NCI-H226 (cell line): ENCODE measurements at regions not wholly inside any gene's neighbourhood (a gene's known extent, or its start where the extent isn't known, plus 50 kb on each side); places are given as distances from the start of the nearest gene placed in this dataset.

Experiments used
- DNase-seq: peaks from one replicate; pipeline ENCODE4 v3.0.0-alpha.2; 2015

DNA sequence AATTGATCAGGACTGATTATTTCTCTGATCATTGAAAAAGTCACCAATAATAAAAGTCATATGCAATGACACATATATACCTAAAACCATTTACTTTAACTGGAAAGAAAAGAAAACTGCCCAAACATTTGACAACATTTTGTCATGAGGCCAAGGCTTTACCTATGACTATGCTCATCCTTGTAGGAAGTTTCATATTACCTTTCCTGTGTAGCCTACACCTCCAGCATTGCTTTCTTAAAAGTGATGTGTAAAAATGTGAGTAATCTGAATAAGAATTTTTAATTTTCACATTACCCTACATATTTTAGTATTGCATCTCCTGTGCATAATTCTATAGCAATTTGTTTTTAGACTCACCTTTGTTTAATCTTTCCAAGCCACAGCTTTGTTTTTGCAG is 419.8 kb upstream of the FIGN start:
- no peak for DNase-seq

DNA sequence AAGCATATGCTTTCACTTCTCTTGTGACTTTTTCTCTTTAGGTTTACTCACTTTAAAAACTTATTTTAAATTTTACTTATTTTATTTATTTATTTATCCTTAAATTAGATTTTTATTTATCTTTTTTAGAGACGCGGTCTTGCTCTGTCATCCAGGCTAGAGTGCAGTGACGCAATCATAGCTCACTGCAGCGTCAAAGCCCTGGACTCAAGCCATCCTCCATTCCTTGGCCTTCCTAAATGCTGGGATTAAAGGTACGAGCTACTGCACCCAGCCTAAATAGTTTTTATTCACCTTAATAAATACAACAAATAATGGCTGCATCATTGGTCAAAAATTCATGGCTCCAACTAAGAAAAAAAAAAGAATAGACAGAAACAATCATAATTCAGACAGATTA is 415.7 kb upstream of the FIGN start:
- peak; percentile 28 for DNase-seq

DNA sequence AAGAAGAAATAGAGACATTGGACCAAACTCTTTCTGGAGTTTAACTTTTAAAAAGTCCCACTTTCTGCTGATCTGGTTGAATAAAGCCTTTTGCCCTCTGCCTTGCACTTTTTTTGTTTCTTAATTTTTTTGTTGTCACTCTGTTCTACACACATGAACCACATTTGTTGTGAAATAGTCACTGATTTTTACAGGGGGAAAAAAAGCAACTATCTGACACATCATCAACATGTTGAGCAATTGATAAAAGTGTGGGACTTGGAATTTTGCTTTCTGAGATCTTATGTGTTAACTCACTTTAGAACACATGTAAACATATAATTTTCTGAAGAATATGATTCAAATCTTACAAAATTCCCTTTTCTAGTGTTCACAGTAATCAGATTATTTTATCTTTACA is 414.8 kb upstream of the FIGN start:
- no peak for DNase-seq

DNA sequence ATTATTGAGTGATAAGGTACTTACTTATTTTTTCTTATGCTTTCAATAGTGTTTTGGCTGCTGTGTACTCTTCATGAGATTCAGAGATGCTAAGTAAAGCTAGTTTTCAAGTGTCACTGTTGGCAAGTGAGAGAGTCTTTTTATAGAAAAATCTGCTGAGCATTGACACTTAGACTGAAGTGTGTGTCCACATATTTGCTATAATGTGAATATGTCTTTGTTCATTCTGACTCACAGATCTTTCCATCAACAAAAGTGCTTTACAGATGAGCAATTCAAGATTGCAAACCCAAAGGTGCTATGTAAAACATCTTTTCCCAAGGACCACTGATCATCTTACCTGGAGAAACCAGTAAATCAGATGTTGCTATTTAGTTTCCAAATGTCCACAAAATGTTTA is 410.6 kb upstream of the FIGN start:
- DNase-seq: peak; percentile 16

DNA sequence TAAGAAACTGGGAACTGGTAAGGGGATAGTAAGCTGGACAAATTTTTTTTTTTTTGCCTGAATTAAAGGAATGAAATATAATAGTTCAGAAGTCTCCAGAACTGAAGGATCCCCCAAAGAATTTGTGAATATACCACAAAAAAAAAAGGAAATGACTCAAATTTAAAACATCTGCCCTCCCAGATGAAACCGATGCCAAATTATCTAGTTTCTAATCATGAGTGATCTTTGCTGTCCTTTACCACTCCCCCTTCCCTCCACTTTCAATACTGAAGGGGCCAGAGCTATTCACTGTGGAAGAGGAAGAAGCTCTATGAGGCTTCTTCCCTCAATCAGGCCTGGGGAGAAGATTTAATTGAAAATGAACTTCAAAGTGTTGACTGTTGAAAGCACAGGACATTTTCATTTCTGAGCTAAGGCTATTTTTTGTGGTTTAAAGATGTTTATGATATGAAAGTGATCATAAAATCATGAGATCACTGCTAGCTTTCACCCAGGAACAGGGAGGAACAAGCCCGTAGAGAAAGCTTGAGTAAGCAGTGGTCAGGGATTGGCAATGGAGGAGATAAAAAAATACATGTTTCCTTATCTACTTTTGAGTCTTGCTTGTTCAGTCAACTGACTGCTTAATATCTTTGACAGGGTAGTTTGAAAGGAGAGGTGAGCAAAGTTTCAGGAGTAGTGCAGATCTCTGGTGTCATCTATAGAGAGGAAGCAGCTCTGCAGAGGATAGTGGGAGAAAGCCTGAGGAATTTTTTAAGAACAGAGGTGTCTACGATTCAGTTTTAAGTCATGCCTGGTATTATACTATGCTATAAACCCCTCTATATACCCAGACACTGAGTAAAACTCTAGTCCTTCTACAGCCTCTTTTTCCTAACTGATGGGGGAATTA is 409.5 kb upstream of the FIGN start:
- DNase-seq: peak; percentile 72

DNA sequence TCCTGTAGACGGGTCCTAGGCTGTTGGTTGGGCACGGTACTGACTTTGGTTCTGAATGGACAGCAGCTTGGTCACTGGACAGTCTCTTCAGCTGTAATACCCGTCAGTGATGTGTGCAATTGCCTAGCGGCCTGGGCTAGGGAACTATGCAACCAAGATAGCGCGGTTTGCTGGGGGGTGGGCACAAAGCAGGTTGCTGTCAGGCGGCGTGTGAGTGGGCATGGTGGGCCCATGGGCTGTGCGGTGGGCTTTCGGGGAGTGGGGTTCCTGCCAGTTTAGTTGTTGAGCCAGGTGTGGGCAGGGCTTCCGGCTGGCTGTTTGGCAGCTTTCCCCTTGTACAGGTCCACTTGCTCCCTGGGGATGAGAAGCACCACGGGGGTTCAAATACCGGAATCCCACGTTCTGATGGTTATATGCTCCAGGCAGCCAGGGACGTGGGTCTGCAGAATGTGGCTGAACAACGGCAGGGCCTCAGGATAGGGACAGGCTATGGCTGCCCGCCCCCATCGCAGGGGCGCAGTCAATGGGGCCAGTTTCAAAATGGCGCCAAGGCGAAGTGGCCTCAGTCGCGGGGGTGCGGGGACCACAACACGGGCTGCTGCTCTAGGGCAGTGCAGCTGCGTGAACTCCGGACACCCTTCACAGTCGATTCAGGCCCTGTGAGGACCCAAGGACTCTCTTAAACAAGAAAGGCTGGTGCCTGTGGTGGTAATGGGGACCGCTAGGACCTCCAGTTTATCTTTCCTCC is 407.5 kb upstream of the FIGN start:
- no peak for DNase-seq

DNA sequence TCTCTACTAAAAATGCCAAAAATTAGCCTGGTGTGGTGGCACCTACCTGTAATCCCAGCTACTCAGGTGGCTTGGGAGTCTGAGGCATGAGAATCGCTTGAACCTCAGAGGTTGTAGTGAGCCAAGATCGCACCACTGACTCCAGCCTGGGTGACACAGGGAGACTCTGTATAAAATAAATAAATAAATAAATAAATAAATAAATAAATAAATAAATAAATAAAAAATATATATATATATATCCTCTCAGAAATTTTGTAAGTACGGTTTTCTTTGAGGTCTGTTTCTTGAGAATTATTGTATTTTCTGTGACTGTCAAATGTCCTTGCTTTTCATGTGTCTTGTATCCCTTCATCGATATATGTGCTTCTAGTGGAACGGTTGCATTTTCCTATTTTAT is 406.9 kb upstream of the FIGN start:
- DNase-seq: no peak

DNA sequence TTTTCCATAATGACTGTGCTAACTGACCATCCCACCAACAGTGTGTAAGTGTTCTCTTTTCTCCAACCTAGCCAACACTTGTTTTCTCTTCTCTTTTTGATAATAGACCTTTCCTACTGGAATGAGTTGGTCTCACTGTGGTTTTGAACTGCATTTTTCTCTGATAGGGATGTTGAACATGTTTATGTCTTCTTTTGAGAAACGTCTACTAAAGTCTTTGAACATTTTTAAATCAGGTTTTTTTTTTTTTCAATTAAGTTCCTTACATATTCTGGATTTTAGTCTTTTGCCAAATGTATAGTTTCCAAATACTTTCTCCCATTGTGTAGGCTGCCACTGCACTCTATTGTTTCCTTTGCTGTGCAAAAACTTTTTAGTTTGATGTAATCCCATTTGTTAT is 405.5 kb upstream of the FIGN start:
- no peak for DNase-seq

DNA sequence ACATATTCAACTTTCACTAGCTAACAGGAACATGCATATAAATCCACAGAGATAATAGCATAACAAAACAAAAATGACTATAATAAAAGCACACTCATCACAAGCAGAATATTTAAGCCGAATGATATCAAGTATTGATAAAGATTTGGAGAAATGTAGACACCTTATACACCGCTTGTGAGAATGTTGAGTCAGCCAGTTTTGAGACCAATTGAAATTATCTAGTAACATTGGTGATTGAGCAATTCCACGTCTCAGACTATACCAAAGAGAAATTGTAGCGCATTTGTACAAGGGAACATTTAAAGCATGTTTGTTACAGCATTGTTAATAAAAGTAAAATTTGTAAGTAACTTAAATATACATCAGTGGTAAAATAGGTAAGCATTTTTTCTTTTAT is 402.9 kb upstream of the FIGN start:
- no peak for DNase-seq

DNA sequence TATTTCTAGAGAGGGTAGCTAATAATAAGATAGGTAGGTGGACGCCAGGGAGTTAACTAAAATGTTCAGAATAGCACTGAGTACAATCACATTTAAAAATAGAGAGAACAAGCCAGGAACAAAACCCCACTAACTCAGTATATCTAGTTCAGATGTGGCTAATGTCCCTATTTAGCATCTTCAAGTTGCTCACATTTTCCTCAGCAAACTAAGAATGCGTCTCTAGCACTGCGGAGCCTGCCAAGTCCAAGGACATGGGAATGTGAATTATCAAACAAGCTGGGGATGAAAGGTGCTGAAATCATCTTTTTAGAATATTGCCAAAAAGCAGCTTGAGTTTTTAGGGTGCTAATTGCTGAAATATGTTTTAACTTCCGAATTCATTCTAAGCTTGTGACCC is 398.5 kb upstream of the FIGN start:
- no peak for DNase-seq

DNA sequence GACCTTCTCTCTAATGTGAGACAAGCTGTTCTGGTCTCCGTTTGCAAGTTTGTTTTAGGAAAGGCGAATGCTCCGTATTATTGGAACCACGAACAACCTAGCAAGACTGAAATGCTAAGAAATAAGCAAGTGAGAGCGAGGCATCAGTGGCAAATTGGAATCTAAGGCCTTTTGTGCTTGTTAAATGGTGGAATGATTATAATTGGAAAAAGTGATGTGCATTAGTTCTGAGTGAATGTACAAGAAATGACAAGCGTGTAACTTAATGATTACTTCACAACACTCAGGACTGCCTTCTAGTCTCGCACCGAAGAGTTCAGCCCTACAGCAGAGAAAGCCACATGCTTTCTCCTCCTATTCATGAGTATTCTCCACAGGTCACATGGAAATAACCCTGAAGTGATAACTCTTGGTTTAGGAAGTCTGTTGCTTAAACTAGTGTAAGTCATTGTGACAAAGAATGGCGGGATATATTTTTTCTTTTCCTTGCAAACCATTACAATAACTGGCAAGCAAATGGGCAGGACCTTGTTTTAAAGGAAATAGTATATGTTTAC is 392.2 kb upstream of the FIGN start:
- no peak for DNase-seq

DNA sequence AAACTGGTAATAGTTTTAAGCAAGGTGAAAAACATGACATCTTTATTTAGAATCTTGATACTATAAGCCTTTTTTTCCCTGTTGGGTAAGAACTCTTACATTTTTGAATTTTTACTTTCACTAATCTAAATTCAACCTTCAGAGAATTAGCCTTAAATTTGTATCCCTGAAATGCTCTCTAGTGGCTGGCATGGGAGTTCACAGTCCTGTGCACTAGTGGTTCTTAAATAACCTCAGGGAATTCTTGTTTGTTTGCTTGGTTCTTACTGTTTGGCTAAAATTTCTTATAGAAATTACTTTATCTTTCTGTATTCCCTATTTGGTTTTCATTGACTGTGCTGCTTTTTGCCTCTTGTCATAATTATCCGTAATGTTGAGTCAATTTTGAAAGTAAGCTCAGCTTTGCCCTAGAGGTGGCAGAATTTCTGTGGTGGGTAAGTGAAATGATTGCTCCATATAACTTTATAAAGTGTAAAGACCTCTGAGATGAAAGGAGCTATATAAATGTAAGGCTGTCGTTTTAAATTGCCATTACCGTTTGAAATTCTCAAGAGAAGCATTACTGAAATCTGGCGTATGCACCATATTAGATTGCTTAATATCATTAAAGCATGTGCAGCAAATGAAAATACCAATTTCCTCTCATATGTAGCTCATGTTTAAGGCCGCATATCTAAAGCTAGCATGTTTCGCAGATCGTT is 391.3 kb upstream of the FIGN start:
- DNase-seq: no peak

DNA sequence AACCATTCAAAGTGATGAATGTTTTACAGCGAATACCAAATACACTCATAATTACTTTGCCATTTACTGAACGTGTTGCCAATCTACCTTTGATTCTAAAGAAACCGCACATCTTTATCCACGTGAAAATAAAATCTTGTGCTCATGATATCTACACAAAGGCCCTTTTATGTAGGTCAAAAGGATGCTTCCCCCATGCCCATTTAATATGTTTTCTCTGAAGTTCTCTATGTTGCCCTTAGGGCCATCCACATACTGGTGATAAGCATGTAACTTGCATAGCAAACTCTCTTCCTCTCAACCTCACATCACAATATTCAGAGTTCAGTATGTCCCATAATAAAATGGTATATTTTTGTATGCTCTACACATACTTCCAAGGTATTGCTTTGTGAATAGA is 380.0 kb upstream of the FIGN start:
- DNase-seq: no peak

DNA sequence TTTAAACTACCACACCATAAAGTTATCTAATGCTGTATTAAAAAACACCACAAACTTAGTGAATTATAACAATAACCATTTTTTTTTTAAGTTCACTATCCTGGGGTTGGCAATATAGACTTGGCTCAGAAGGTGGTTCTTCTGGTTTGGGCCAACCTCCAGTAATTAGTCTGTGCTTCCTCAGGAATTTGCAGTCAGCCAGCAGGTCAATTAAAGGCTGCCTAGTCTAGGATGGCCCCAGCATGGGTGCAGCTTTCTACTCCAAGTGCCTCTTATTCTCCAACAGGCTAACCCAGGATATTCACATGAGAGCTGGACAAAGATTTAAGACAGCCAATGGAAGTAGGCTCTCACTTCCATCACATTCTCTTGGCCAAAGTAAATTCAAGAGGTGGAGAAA is 379.1 kb upstream of the FIGN start:
- no peak for DNase-seq

DNA sequence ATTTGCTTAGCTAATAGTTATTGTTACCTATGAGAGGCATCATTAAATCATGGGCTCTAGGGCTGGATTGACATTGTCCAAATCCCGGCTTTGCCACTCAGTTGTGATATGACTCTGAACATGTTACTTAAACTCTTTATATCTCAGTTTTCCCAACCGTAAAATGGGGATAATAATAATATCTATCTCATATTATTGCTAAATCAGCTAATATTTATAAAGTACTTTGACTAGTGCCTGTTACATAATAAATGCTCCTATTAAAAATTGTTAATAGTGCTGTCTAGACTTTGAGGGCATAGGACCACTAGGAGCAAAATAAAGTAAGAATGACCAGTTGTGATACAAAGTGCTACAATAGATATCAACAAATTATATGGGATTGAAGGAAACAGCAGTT is 376.3 kb upstream of the FIGN start:
- no peak for DNase-seq

DNA sequence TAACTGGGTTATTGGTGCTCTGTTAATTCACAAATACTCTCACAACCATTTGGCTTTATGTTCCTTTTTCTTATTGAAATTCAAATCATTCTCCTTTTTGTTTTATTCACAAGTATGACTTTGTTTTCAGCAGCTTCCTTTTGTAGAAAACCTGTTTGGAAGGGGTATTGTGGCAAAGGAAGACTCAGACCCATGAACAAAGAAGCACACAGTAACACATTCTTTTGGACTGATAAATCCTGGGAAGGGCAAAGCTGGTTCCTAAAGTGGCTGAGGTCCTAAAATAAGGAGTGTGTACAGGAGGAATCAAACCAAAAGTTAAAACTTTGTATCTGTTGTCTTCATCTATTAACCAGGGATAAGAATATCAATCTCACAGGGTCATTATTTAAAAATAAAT is 374.7 kb upstream of the FIGN start:
- no peak for DNase-seq

DNA sequence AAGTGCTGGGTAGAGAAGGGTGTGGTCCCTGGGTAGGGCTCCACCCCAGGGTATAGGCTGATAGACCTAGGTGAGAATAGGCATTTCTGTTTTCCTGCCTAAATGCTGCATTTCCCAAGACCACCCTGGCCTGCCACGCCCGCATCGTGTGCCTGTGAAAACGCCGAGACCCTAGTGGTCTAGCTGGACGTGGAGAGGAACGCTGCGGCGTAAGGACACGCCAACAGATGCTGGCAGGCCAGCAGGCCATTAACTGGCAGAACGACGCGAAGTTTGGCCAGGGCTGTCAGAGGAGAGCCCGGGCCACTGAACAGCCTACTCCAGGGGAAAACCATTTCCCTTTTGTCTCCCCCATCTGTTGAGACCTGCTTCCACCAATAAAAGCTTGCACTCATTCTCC is 373.2 kb upstream of the FIGN start:
- DNase-seq: no peak

DNA sequence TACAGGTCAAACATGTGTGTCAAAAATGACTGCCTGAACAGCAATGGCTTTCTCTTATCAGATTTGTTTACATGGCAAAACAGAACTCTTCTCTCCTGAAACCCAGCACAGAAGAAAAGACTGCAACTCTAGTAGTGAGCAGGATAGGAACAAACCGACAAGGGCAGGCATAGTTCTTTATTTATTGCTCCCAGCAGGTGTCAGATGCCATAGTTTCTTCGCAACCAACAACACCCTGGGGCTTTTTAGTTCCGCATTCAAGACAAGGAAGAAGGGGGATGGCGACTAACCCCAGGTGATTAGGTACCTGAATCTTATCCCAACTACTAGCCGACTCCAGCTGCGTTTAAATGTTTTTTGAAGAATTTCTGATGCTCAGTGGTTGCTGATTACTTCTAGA is 367.5 kb upstream of the FIGN start:
- DNase-seq: no peak

DNA sequence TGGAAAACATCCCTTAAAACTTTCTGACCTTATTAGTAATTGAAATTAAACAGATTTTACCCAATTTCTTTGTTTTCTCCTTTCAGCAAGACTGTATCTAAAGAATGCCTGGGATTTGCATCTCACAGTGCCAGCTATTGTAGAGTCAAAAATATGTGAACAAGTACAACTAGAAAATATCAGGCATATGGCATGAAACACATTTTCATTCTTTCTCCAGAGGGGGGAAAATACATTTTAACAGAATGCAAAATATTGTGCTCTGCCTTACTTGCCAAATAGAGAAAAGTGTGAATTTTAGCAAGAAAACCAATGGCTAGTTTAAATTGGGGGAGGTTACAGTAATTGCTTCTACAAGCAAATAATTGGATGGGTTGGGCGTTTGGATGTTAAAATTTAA is 366.6 kb upstream of the FIGN start:
- no peak for DNase-seq

DNA sequence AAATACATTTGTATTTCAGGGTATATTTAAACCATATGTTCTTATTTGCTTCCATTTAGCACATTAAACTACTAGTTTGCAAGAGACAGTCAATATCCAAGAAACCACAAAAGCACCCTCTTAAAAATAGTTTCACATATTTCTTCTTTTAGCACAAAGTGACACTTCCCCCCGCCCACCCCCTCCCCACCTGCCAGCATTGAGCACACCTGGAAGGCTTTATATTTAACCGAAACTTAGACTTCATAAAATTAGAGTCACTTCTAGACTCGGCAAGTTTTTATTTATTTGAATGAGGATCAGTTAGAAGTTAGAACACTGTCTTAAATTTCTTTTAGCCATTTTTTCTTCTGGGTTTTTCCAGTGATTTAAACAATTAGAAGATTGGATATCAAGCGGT is 355.9 kb upstream of the FIGN start:
- no peak for DNase-seq

DNA sequence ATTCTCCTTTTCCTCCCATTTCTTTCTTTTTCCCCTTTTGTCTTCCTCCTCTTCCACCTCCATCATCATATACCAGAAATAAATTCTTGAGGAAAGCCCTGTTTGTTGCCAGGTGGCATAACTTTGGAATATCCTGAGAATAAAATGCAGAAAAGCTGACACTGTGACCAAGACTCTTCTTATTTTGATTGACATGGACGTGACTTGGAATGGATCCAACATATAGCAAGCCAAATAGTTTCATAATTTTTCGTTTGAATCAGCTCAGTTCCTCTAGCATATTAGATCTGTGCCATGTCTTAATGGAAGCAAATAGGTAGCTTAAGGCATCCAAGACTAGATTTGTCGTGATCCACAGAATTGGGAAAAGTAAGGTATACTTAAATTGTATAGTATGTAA is 354.7 kb upstream of the FIGN start:
- no peak for DNase-seq

DNA sequence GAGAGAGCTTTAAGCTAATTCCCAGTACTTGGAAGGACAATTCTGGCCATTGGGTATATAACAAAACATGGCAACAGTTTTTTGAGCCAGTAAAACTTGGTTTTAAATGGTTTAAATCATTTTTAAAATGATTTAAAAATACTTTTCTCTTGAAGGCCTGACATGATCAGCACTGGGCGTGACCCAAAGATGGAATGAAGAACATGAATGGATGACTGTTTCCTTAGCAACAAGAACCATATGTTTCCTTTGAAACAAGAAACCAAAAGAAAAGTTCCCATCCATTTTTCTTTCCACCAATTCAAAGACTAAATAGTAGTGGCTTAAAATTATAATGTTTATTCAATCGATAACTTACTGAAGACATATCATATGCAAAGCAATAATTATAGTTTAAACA is 348.3 kb upstream of the FIGN start:
- no peak for DNase-seq

DNA sequence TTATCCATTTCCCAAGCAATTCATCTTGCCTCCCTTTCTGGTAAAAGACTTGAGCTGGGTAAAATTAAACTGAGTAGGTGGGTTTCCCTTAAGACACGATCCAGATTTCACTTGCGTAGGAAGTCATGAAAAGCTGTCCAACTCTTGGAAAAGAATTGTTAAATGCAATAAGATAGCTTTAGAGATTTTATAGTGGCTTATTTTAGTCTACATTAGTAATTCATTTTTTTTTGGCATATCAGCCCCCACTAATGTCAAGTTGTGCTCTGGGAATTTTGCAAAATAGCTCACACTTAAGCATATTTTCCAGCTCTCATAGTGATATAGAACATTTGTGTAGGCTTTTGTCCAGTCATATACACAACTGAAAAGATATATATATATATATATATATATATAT is 344.7 kb upstream of the FIGN start:
- DNase-seq: no peak

DNA sequence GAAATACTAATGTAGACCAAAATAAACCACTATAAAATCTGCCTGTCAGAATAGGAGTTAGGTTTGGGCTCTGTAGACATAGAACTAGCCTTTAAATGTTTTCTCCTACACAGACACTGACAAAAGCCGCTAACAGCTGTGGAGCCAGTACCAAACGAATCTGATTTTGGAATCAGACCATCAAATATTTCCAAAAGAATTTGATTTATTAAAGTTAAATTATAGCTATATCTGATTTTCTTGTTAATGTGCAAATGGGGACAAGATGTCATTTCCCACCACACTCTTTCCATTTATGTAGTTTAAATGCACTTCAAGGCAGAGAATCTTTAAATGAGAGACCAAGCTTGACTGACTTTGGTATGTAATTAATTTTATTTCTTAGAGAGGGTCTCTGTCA is 343.4 kb upstream of the FIGN start:
- DNase-seq: no peak
